ENCODE measurements at regions not wholly inside any gene's neighbourhood (a gene's known extent, or its start where the extent isn't known, plus 50 kb on each side); places are given as distances from the start of the nearest gene placed in this dataset.

GRCh38 chr17:77763575-77763974, 194.9 kb upstream of the TNRC6C start:
- no peak for FAIRE-seq

- FAIRE-seq: no peak
These were observed 193.2 kb upstream of the TNRC6C start for GRCh38 chr17:77765292-77765691.

GRCh38 chr17:77767148-77767547, 191.4 kb upstream of the TNRC6C start:
- FAIRE-seq: no peak

- no peak for FAIRE-seq
These were observed 190.2 kb upstream of the TNRC6C start for GRCh38 chr17:77768248-77768852.

- no peak for FAIRE-seq
These were observed 189.3 kb upstream of the TNRC6C start for GRCh38 chr17:77769215-77769614.

- FAIRE-seq: no peak
These were observed 188.7 kb upstream of the TNRC6C start for GRCh38 chr17:77769762-77770161.

- FAIRE-seq: no peak
These were observed 188.0 kb upstream of the TNRC6C start for GRCh38 chr17:77770331-77771105.

GRCh38 chr17:77771145-77771544, 187.4 kb upstream of the TNRC6C start:
- no peak for FAIRE-seq

GRCh38 chr17:77771587-77771986, 186.9 kb upstream of the TNRC6C start:
- FAIRE-seq: no peak

GRCh38 chr17:77771998-77772397, 186.5 kb upstream of the TNRC6C start:
- FAIRE-seq: no peak

GRCh38 chr17:77772461-77772897, 186.0 kb upstream of the TNRC6C start:
- FAIRE-seq: no peak

- no peak for FAIRE-seq
These were observed 185.6 kb upstream of the TNRC6C start for GRCh38 chr17:77772899-77773358.

- FAIRE-seq: no peak
These were observed 184.3 kb upstream of the TNRC6C start for GRCh38 chr17:77774182-77774581.

- FAIRE-seq: no peak
These were observed 179.6 kb upstream of the TNRC6C start for GRCh38 chr17:77778636-77779489.

GRCh38 chr17:77779711-77780539, 178.6 kb upstream of the TNRC6C start:
- FAIRE-seq: no peak

- no peak for FAIRE-seq
These were observed 177.0 kb upstream of the TNRC6C start for GRCh38 chr17:77781536-77781935.

GRCh38 chr17:77782201-77782600, 176.3 kb upstream of the TNRC6C start:
- no peak for FAIRE-seq

- no peak for FAIRE-seq
These were observed 175.9 kb upstream of the TNRC6C start for GRCh38 chr17:77782611-77783010.

GRCh38 chr17:77783991-77784820, 174.3 kb upstream of the TNRC6C start:
- no peak for FAIRE-seq

GRCh38 chr17:77785312-77785905, 173.1 kb upstream of the TNRC6C start:
- no peak for FAIRE-seq

- no peak for FAIRE-seq
These were observed 172.4 kb upstream of the TNRC6C start for GRCh38 chr17:77786090-77786489.

All from islet of Langerhans (tissue), 1 donor.